ENCODE measurements at regions not wholly inside any gene's neighbourhood (a gene's known extent, or its start where the extent isn't known, plus 50 kb on each side); places are given as distances from the start of the nearest gene placed in this dataset.

DNA sequence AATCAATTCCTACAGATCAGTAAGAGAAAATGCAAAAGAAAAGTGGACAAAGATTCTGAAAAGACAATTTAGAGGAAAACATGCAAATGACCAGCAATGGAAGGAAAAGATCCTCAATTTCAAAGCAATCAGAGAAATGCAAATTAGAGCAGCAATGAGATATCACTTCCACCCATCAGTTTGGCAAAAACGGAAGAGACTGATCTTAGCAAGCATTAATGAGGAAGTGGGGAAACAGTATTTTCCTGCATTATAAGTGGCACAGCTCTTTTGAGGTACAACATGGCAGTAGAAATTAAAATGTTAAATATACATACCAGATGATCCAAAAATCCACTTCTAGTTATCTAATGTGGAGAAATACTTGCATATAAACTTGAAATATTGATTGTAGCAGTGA is 69.1 kb upstream of the SLC7A1 start:
- H3F3A ChIP-seq (ENCODE audit: low read depth), result no peaks in the 10 kb centered on the region
- H4K20me1 ChIP-seq (ENCODE audit: low read depth), result no peaks in the 10 kb centered on the region
- Mint-ChIP-seq H3K27ac (no peak overlapping the region), H3K36me3 (no peaks in the 10 kb centered on the region), H3K27me3 (ENCODE audit: insufficient read depth, low read depth) (no peaks in the 10 kb centered on the region), H3K4me1 (no peaks in the 10 kb centered on the region), H3K9me3 (peaks cover 6% of the 10 kb centered on the region), H3K4me3 (no peak overlapping the region)
- no peak for DNase-seq (ENCODE audit: low spot score)
- no peak overlapping the region for H2AFZ ChIP-seq (replicated peaks)
- no peaks in the 10 kb centered on the region for H3K4me1 ChIP-seq
- H3K79me2 ChIP-seq (ENCODE audit: low read depth), result no peaks in the 10 kb centered on the region
- no peak overlapping the region for H3K4me3 ChIP-seq
- TF ChIP-seq EZH2phosphoT487 (IDR thresholded peaks at IDR 0.05), result no peak
- TF ChIP-seq, protein P1, sequence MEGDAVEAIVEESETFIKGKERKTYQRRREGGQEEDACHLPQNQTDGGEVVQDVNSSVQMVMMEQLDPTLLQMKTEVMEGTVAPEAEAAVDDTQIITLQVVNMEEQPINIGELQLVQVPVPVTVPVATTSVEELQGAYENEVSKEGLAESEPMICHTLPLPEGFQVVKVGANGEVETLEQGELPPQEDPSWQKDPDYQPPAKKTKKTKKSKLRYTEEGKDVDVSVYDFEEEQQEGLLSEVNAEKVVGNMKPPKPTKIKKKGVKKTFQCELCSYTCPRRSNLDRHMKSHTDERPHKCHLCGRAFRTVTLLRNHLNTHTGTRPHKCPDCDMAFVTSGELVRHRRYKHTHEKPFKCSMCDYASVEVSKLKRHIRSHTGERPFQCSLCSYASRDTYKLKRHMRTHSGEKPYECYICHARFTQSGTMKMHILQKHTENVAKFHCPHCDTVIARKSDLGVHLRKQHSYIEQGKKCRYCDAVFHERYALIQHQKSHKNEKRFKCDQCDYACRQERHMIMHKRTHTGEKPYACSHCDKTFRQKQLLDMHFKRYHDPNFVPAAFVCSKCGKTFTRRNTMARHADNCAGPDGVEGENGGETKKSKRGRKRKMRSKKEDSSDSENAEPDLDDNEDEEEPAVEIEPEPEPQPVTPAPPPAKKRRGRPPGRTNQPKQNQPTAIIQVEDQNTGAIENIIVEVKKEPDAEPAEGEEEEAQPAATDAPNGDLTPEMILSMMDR (IDR thresholded peaks at IDR 0.05), result no peak
- TF ChIP-seq EZH2 (IDR thresholded peaks at IDR 0.05), result no peak
- no peaks in the 10 kb centered on the region for H3K9me3 ChIP-seq (ENCODE audit: low read depth)
- no peak overlapping the region for H3K9ac ChIP-seq
- no peak overlapping the region for H3K27ac ChIP-seq
- H3K36me3 ChIP-seq, result no peaks in the 10 kb centered on the region
- H3K27me3 ChIP-seq, result no peaks in the 10 kb centered on the region
- H3K4me2 ChIP-seq, result no peak overlapping the region

DNA sequence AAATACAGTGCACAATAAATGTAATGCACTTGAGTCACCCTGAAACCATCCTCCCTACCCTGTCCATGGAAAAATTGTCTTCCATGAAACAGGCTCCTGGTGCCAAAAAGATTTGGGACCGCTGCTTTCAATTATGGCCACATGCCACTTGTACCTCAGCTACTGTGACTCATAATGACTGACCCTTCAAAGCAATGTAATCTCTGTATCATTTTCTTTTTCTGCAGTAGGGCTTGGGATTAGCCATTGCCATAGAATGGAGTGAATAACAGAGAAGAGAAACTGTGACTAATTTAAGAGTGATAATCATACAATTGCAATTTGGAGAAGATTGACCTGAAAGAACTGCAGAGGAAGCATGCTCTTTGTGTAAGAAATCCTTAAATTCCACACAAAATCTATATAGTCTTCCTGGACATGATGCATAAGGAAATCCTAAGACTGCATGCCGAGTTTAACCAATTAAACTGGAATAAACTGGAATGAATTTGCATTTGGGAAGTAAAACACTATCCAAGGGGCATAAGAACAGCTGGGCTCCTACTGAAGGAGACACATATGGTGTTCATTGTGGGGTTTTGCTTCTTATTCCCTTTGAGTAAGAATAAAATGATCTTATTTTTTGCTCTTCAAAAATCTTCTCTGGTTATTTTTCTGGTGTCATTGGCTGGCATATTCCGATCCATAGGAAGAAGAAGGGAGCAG is 59.5 kb upstream of the SLC7A1 start:
- no peaks in the 10 kb centered on the region for H3K27me3 ChIP-seq
- no peak overlapping the region for H3K4me2 ChIP-seq
- no peaks in the 10 kb centered on the region for H3K36me3 Mint-ChIP-seq
- H4K20me1 ChIP-seq (ENCODE audit: low read depth), result no peaks in the 10 kb centered on the region
- no peaks in the 10 kb centered on the region for H3K9me3 ChIP-seq (ENCODE audit: low read depth)
- no peak overlapping the region for H3K4me3 Mint-ChIP-seq
- H3K27ac Mint-ChIP-seq, result no peak overlapping the region
- H3K27me3 Mint-ChIP-seq (ENCODE audit: insufficient read depth, low read depth), result no peaks in the 10 kb centered on the region
- H3K9ac ChIP-seq, result no peak overlapping the region
- H3F3A ChIP-seq (ENCODE audit: low read depth), result no peaks in the 10 kb centered on the region
- H3K36me3 ChIP-seq, result no peaks in the 10 kb centered on the region
- no peak overlapping the region for H3K4me3 ChIP-seq
- TF ChIP-seq EZH2phosphoT487 (IDR thresholded peaks at IDR 0.05) (no peak), EZH2 (IDR thresholded peaks at IDR 0.05) (no peak)
- TF ChIP-seq, protein P1 (IDR thresholded peaks at IDR 0.05), result no peak
- H3K4me1 Mint-ChIP-seq, result no peaks in the 10 kb centered on the region
- DNase-seq (ENCODE audit: low spot score), result no peak
- H3K4me1 ChIP-seq, result no peaks in the 10 kb centered on the region
- H3K79me2 ChIP-seq (ENCODE audit: low read depth), result no peaks in the 10 kb centered on the region
- peaks cover 10% of the 10 kb centered on the region for H3K9me3 Mint-ChIP-seq
- no peak overlapping the region for H3K27ac ChIP-seq
- H2AFZ ChIP-seq (replicated peaks), result no peak overlapping the region

DNA sequence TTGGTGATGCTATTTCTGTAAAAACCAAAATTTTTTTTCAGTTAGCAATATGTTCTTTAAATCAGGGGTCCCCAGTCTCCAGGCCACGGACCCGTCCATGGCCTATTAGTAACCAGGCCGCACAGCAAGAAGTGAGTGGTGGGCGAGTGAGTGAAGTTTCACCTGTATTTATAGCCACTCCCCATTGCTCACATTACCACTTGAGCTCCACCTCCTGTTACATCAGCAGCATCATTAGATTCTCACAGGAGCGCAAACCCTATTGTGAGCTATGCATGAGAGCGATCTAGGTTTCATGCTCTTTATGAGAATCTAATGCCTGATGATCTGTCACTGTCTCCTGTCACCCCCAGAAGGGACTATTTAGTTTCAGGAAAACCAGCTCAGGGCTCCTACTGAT is 58.9 kb upstream of the SLC7A1 start:
- Histone ChIP-seq H3K36me3 (no peaks in the 10 kb centered on the region), H3K9me3 (ENCODE audit: low read depth) (no peaks in the 10 kb centered on the region), H3K4me2 (no peak overlapping the region), H3K27ac (no peak overlapping the region), H3K27me3 (no peaks in the 10 kb centered on the region), H3F3A (ENCODE audit: low read depth) (no peaks in the 10 kb centered on the region), H3K4me3 (no peak overlapping the region), H4K20me1 (ENCODE audit: low read depth) (no peaks in the 10 kb centered on the region), H2AFZ (replicated peaks) (no peak overlapping the region), H3K4me1 (no peaks in the 10 kb centered on the region), H3K79me2 (ENCODE audit: low read depth) (no peaks in the 10 kb centered on the region), H3K9ac (no peak overlapping the region)
- no peak for TF ChIP-seq EZH2phosphoT487 (IDR thresholded peaks at IDR 0.05)
- TF ChIP-seq, protein P1 (IDR thresholded peaks at IDR 0.05), result no peak
- no peak for TF ChIP-seq EZH2 (IDR thresholded peaks at IDR 0.05)
- no peak for DNase-seq (ENCODE audit: low spot score)
- H3K4me3 Mint-ChIP-seq, result no peak overlapping the region
- no peaks in the 10 kb centered on the region for H3K27me3 Mint-ChIP-seq (ENCODE audit: insufficient read depth, low read depth)
- H3K27ac Mint-ChIP-seq, result no peak overlapping the region
- H3K4me1 Mint-ChIP-seq, result no peaks in the 10 kb centered on the region
- H3K9me3 Mint-ChIP-seq, result peaks cover 6% of the 10 kb centered on the region
- no peaks in the 10 kb centered on the region for H3K36me3 Mint-ChIP-seq

Measured in neural progenitor cell (in vitro differentiated cells).